Body of pancreas (tissue), 4 donors: ENCODE measurements at regions not wholly inside any gene's neighbourhood (a gene's known extent, or its start where the extent isn't known, plus 50 kb on each side); places are given as distances from the start of the nearest gene placed in this dataset.

ENCODE experiments used
- ATAC-seq: fragments of 150-250 bp; one replicate; pipeline ENCODE4 v1.9.1; 2016
- DNase-seq, 4 donors: peaks; one replicate each; pipeline ENCODE4 v3.0.0-alpha.2; 2019
- H3K27ac ChIP-seq, 4 donors: fragments of 200-600 bp; sonication (generic); 1 replicate in 3 of 4; 2 replicates in 1 of 4; pipeline versions ENCODE4 v1.5.1 to v1.6.1; 2016 to 2019; ENCODE audit warnings: mild to moderate bottlenecking in 1 of 4, mixed read lengths in 1 of 4, moderate library complexity in 1 of 4
- H3K27me3 ChIP-seq, 2 donors: fragments of 200-600 bp; sonication (generic); one replicate each; pipeline ENCODE4 v1.6.0; 2016; ENCODE audit warnings: mild to moderate bottlenecking in 1 of 2
- H3K36me3 ChIP-seq, 2 donors: fragments of 200-600 bp; sonication (generic); replicated peaks in 1 of 2; 2 replicates each; pipeline ENCODE4 v1.5.1; 2016; ENCODE audit warnings: low read depth in 2 of 2; ENCODE audit not compliant: insufficient read depth in 1 of 2
- H3K4me1 ChIP-seq: fragments of 200-600 bp; sonication (generic); one replicate; pipeline ENCODE4 v1.6.0; 2016
- H3K4me3 ChIP-seq, 2 donors: fragments of 200-600 bp; sonication (generic); 1 replicate in 1 of 2; 2 replicates in 1 of 2; pipeline ENCODE4 v1.5.1; 2016 to 2019
- H3K9me3 ChIP-seq, 3 donors: fragments of 200-600 bp; sonication (generic); 1 replicate in 2 of 3; 2 replicates in 1 of 3; pipeline ENCODE4 v1.5.1; 2016
- CTCF ChIP-seq, 7 experiments: fragments of 450-650 bp in 4 of 7; fragments of 200-600 bp in 3 of 7; sonication (generic) in 3 of 7; IDR thresholded peaks; one replicate each; pipeline ENCODE4 v1.5.1; 2016 to 2019; ENCODE audit warnings: antibody characterized with exemption in 7 of 7
- POLR2A ChIP-seq, 3 donors: fragments of 450-650 bp; IDR thresholded peaks; one replicate each; pipeline ENCODE4 v1.6.1; 2016; ENCODE audit warnings: antibody characterized with exemption in 3 of 3, mild to moderate bottlenecking in 2 of 3
- WGBS, 2 donors: methylation state at CpG; one replicate each; pipeline ENCODE4 v1.1.5; 2017; 5-methylcytosine and 5-hydroxymethylcytosine counted together
- intact Hi-C: fragments of 100-400 bp; cut with DNase I; formaldehyde crosslinking; loops from one replicate; pipeline ENCODE4 v1.15.1; 2023

- H3K27me3 ChIP-seq = no peaks in the 10 kb centered on the region
Observed at GRCh38 chr1:118271883-118272282, 86.9 kb upstream of the SPAG17 start.

DNA sequence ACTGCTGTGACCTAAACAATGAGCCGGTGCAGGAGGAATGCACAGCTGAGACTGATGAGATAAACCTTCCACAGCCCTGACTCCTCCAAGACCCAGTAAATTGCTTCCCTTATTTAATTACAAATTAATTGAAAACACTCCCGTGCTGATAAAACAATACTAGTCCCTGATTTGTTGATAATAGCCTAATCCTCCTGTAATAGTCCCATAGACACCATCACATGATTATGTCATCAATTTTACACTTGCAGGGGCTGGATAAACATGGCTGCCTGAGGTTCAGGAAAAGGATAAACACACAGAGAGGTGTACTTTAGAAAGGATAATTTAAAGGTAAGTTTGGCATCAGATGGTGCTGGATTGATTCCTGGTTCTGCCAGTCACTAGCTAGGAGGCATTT, 84.6 kb upstream of the SPAG17 start:
- Histone ChIP-seq H3K4me3 (no peak overlapping the region), H3K9me3 (no peaks in the 10 kb centered on the region), H3K27me3 (no peaks in the 10 kb centered on the region), H3K4me1 (no peaks in the 10 kb centered on the region), H3K36me3 (no peaks in the 10 kb centered on the region), H3K27ac (no peak overlapping the region)
- ATAC-seq (no peak), DNase-seq (no peak)
- 35 to 49% methylated on average over 2 of the region's 2 CpGs for WGBS, 2 donors
- intact Hi-C loops = no loop called here
- TF ChIP-seq POLR2A (IDR thresholded peaks at IDR 0.05) (no peak), CTCF (IDR thresholded peaks at IDR 0.05) (no peak)

More at GRCh38 chr1:118271883-118272282, 86.9 kb upstream of the SPAG17 start:
- TF ChIP-seq CTCF (IDR thresholded peaks at IDR 0.05) (no peak), POLR2A (IDR thresholded peaks at IDR 0.05) (no peak)
- no peak for ATAC-seq
- Histone ChIP-seq H3K4me1 (no peaks in the 10 kb centered on the region), H3K4me3 (no peak overlapping the region), H3K36me3 (no peaks in the 10 kb centered on the region), H3K27ac (no peak overlapping the region), H3K9me3 (no peaks in the 10 kb centered on the region)
- no peak for DNase-seq
- WGBS, 2 donors = 80 to 84% methylated on average over 3 of the region's 3 CpGs
- intact Hi-C loops = no loop called here

DNA sequence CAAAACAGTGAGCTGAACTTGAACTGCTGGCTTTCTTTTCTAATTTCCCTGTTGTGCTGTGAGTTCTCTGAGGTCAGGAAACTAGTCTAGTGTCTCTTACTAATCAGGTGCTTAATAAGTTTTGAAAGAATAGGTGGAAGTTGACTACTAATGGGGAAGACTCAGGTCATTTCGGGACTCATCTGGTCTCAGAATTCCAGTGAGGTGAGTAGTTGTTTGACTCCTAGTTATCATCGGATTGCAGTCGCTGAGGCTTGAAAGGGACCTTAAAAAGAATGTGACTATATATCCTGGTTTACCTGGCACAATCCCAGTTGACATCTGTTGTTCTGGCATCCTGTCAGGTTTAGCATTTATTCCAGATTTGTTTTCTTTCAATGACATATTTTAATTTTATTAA, 81.4 kb upstream of the SPAG17 start:
- TF ChIP-seq POLR2A (IDR thresholded peaks at IDR 0.05) = no peak
- no peak for TF ChIP-seq CTCF (IDR thresholded peaks at IDR 0.05)
- H3K27ac ChIP-seq = no peak overlapping the region
- no peaks in the 10 kb centered on the region for H3K27me3 ChIP-seq
- intact Hi-C loops = no loop called here
- 59 to 65% methylated on average over 3 of the region's 3 CpGs for WGBS, 2 donors
- no peaks in the 10 kb centered on the region for H3K36me3 ChIP-seq
- H3K4me1 ChIP-seq = no peaks in the 10 kb centered on the region
- no peak for DNase-seq
- ATAC-seq = no peak
- no peaks in the 10 kb centered on the region for H3K9me3 ChIP-seq
- H3K4me3 ChIP-seq = no peak overlapping the region

DNA sequence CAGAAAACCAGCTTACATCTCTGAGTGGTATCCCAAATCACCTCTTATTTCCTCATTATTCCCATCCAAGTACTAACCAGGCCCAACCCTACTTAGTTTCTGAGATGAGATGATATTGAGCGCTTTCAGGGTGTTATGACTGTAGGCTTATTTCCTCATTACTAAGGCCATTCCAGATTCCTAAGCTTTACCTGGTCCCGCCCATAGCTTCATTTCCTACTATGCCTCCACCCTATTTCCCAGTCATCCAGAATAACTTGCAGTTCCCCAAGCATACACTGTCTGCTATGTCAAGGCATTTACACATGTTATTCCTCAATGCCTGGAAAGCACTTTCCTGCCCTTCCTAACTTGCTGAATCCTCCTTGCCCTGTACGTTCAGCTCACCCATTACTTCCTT, 79.3 kb upstream of the SPAG17 start:
- Histone ChIP-seq H3K9me3 (no peaks in the 10 kb centered on the region), H3K27ac (no peak overlapping the region), H3K36me3 (no peaks in the 10 kb centered on the region), H3K4me1 (no peaks in the 10 kb centered on the region), H3K4me3 (no peak overlapping the region), H3K27me3 (no peaks in the 10 kb centered on the region)
- TF ChIP-seq POLR2A (IDR thresholded peaks at IDR 0.05) (no peak), CTCF (IDR thresholded peaks at IDR 0.05) (no peak)
- WGBS, 2 donors = 82 to 93% methylated on average over 3 of the region's 3 CpGs
- ATAC-seq (no peak), DNase-seq (no peak)
- intact Hi-C loops = no loop called here

GRCh38 chr1:118262865-118263264, 77.8 kb upstream of the SPAG17 start:
- Histone ChIP-seq H3K9me3 (no peaks in the 10 kb centered on the region), H3K27me3 (no peaks in the 10 kb centered on the region), H3K27ac (no peak overlapping the region), H3K4me3 (no peak overlapping the region), H3K4me1 (no peaks in the 10 kb centered on the region), H3K36me3 (no peaks in the 10 kb centered on the region)
- WGBS, 2 donors = 85 to 89% methylated on average over 2 of the region's 2 CpGs
- no peak for DNase-seq
- no peak for TF ChIP-seq POLR2A (IDR thresholded peaks at IDR 0.05)
- no peak for TF ChIP-seq CTCF (IDR thresholded peaks at IDR 0.05)
- intact Hi-C loops = no loop called here
- no peak for ATAC-seq
